H1 (cell line): ENCODE measurements at regions not wholly inside any gene's neighbourhood (a gene's known extent, or its start where the extent isn't known, plus 50 kb on each side); places are given as distances from the start of the nearest gene placed in this dataset.

Source experiments
- HDAC2 ChIP-seq, 2 experiments: fragments of 300-600 bp in 1 of 2; sonication (generic) in 1 of 2; IDR thresholded peaks; 2 replicates each; pipeline ENCODE4 v1.6.1; 2011 to 2012; ENCODE audit warnings: low read depth in 2 of 2, low read length in 2 of 2, mild to moderate bottlenecking in 2 of 2, moderate library complexity in 2 of 2, borderline replicate concordance in 1 of 2, inconsistent platforms in 1 of 2
- KDM4A ChIP-seq: IDR thresholded peaks from one replicate; pipeline ENCODE4 v1.7.1; 2012; ENCODE audit warnings: low read depth, mild to moderate bottlenecking, moderate library complexity, low read length, inconsistent platforms; ENCODE audit not compliant: severe bottlenecking
- POLR2A ChIP-seq, 2 experiments: IDR thresholded peaks; 1 replicate in 1 of 2; 2 replicates in 1 of 2; pipeline ENCODE4 v1.6.1; 2011; ENCODE audit warnings: low read depth in 2 of 2, low read length in 2 of 2, mild to moderate bottlenecking in 2 of 2; ENCODE audit errors: control extremely low read depth in 1 of 2
- TEAD4 ChIP-seq: IDR thresholded peaks from 2 replicates; pipeline ENCODE4 v1.6.1; 2012; ENCODE audit warnings: low read depth, low read length, inconsistent platforms, mixed read lengths

- TF ChIP-seq TEAD4 = no peak
- no peak for TF ChIP-seq HDAC2 (IDR thresholded peaks at IDR 0.05; ENCODE audit: borderline replicate concordance in 1 of 2, low read depth in 2 of 2, low read length in 2 of 2)
- no peak for TF ChIP-seq POLR2A (IDR thresholded peaks at IDR 0.05; ENCODE audit: control extremely low read depth in 1 of 2, low read depth in 2 of 2, low read length in 2 of 2)
- no peak for TF ChIP-seq KDM4A
These were observed 194.8 kb downstream of the PTPRU start (continued) for GRCh38 chr1:29431138-29431537.
